ENCODE measurements at regions not wholly inside any gene's neighbourhood (a gene's known extent, or its start where the extent isn't known, plus 50 kb on each side); places are given as distances from the start of the nearest gene placed in this dataset.

DNA sequence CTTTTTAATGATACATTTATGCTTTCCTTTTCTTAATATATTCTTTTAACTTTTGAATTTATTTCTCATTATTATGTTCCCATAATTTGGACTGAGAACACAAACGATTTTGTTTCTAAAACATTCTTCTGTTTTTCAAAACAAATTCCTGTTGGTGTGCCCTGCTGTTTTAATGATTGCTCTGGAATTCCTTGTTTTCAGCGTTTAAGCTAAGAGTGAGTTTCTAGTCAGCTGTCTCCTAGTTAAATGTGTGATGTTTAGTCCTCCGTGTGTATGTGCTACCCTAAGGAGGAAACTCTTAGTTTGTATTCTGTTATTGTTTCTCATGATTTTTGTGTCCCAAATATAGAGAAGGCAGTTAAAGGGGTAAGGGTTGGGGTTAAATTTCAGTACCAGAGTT is 306.1 kb upstream of the RGS17 start:
- no peak overlapping the region for H3K27ac Mint-ChIP-seq
- no peaks in the 10 kb centered on the region for H3K27me3 Mint-ChIP-seq (ENCODE audit: low read depth)
- no peaks in the 10 kb centered on the region for H3K4me1 Mint-ChIP-seq
- no peaks in the 10 kb centered on the region for H3K36me3 Mint-ChIP-seq (ENCODE audit: low read depth)
- no peaks in the 10 kb centered on the region for H3K9me3 Mint-ChIP-seq
- TF ChIP-seq CTCF (IDR thresholded peaks at IDR 0.05; ENCODE audit: unreplicated experiment in 3 of 3) = no peak
- no peak overlapping the region for H3K4me3 Mint-ChIP-seq

GRCh38 chr6:153436351-153436750 is 305.3 kb upstream of the RGS17 start:
- H3K4me1 Mint-ChIP-seq = no peaks in the 10 kb centered on the region
- no peak overlapping the region for H3K4me3 Mint-ChIP-seq
- no peak overlapping the region for H3K27ac Mint-ChIP-seq

GRCh38 chr6:153435787-153436186 is 304.7 kb upstream of the RGS17 start:
- no peaks in the 10 kb centered on the region for H3K36me3 Mint-ChIP-seq (ENCODE audit: low read depth)
- no peak overlapping the region for H3K4me3 Mint-ChIP-seq
- TF ChIP-seq CTCF (IDR thresholded peaks at IDR 0.05; ENCODE audit: unreplicated experiment in 3 of 3) = no peak
- H3K27me3 Mint-ChIP-seq (ENCODE audit: low read depth) = no peaks in the 10 kb centered on the region
- H3K4me1 Mint-ChIP-seq = no peaks in the 10 kb centered on the region
- H3K27ac Mint-ChIP-seq = no peak overlapping the region
- no peaks in the 10 kb centered on the region for H3K9me3 Mint-ChIP-seq

More at GRCh38 chr6:153436351-153436750, 305.3 kb upstream of the RGS17 start:
- Mint-ChIP-seq H3K36me3 (ENCODE audit: low read depth) (no peaks in the 10 kb centered on the region), H3K27me3 (ENCODE audit: low read depth) (no peaks in the 10 kb centered on the region), H3K9me3 (no peaks in the 10 kb centered on the region)
- TF ChIP-seq CTCF (IDR thresholded peaks at IDR 0.05; ENCODE audit: unreplicated experiment in 3 of 3) = no peak

DNA sequence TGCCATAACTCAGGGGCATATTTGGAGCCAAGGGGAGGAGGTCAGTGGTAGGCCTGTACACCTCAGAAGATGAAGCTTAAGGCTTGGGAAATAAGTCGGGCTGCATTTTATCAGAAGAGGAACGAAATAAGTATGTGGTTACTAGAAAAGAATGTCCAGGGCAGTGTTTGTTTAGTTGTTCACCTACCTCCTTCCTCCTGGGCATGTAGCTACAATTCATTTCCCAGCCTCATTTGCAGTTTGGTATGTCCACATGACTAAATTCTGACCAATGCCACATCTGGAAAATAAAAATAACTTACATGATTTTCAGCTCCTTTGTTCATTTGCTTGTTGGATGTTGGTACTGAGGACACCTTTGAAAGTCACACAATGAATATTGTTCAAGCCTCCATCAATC is 294.5 kb upstream of the RGS17 start:
- Mint-ChIP-seq H3K27ac (no peak overlapping the region), H3K9me3 (no peaks in the 10 kb centered on the region), H3K36me3 (ENCODE audit: low read depth) (no peaks in the 10 kb centered on the region), H3K27me3 (ENCODE audit: low read depth) (no peaks in the 10 kb centered on the region), H3K4me3 (no peak overlapping the region), H3K4me1 (no peaks in the 10 kb centered on the region)
- no peak for TF ChIP-seq CTCF (IDR thresholded peaks at IDR 0.05; ENCODE audit: unreplicated experiment in 3 of 3)

- Mint-ChIP-seq H3K4me3 (no peak overlapping the region), H3K27me3 (ENCODE audit: low read depth) (no peaks in the 10 kb centered on the region), H3K4me1 (no peaks in the 10 kb centered on the region), H3K36me3 (ENCODE audit: low read depth) (no peaks in the 10 kb centered on the region), H3K27ac (no peak overlapping the region), H3K9me3 (no peaks in the 10 kb centered on the region)
- TF ChIP-seq CTCF (IDR thresholded peaks at IDR 0.05; ENCODE audit: unreplicated experiment in 3 of 3) = no peak
Measured at GRCh38 chr6:153424719-153425400, 293.8 kb upstream of the RGS17 start.

DNA sequence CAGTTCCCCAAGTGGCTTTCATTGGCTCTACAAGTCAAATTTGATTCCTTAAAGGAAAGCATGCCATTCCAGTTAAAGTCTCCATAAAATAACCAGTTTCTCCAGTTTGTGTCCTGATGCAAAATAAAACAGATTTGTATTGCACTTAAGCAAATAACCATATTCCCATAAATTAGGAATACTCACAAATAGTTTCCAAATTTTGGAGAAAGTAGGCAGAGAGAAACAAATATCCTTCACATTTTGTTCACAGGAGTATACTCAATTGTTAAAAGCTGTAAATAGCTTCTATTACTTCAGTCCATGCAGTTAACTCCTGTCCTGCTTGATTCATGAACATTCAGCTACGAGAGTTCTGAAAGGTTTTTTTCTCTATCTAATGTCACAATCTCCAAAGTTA is 281.4 kb upstream of the RGS17 start:
- TF ChIP-seq CTCF (IDR thresholded peaks at IDR 0.05; ENCODE audit: unreplicated experiment in 3 of 3) = no peak
- no peaks in the 10 kb centered on the region for H3K27me3 Mint-ChIP-seq (ENCODE audit: low read depth)
- H3K36me3 Mint-ChIP-seq (ENCODE audit: low read depth) = no peaks in the 10 kb centered on the region
- H3K9me3 Mint-ChIP-seq = peaks cover 7% of the 10 kb centered on the region
- H3K4me3 Mint-ChIP-seq = no peak overlapping the region
- H3K4me1 Mint-ChIP-seq = no peaks in the 10 kb centered on the region
- no peak overlapping the region for H3K27ac Mint-ChIP-seq

Measured in nephron (organoid).